Transverse colon (tissue), 4 donors: ENCODE measurements at regions not wholly inside any gene's neighbourhood (a gene's known extent, or its start where the extent isn't known, plus 50 kb on each side); places are given as distances from the start of the nearest gene placed in this dataset.

Experiments
- DNase-seq: peaks from one replicate; pipeline ENCODE4 v3.0.0-alpha.2; 2019
- H3K27ac ChIP-seq, 4 donors: fragments of 200-600 bp; sonication (generic); 2 replicates each; pipeline ENCODE4 v1.5.1; 2016 to 2018; ENCODE audit warnings: inconsistent platforms in 4 of 4
- H3K27me3 ChIP-seq: fragments of 200-600 bp; sonication (generic); 2 replicates; pipeline ENCODE4 v1.5.1; 2017; ENCODE audit warnings: inconsistent platforms
- H3K36me3 ChIP-seq, 4 donors: fragments of 200-600 bp; sonication (generic); 2 replicates each; pipeline ENCODE4 v1.5.1; 2017 to 2019; ENCODE audit warnings: inconsistent platforms in 4 of 4
- H3K4me1 ChIP-seq, 4 donors: fragments of 200-600 bp; sonication (generic); 2 replicates each; pipeline ENCODE4 v1.5.1; 2017 to 2020; ENCODE audit warnings: inconsistent platforms in 4 of 4
- H3K4me3 ChIP-seq, 4 donors: fragments of 200-600 bp; sonication (generic); 1 replicate in 1 of 4; 2 replicates in 3 of 4; pipeline versions ENCODE4 v1.5.1 to v1.6.1; 2017 to 2019; ENCODE audit warnings: inconsistent platforms in 4 of 4
- H3K9me3 ChIP-seq, 2 donors: fragments of 200-600 bp; sonication (generic); 2 replicates each; pipeline ENCODE4 v1.5.1; 2017 to 2019; ENCODE audit warnings: inconsistent platforms in 2 of 2
- EP300 ChIP-seq: sonication (generic); formaldehyde crosslinking; IDR thresholded peaks from one replicate; pipeline ENCODE4 v1.6.1; 2017; ENCODE audit warnings: antibody characterized with exemption, low read depth
- POLR2A ChIP-seq: fragments of 450-650 bp; IDR thresholded peaks from one replicate; pipeline ENCODE4 v1.6.1; 2016; ENCODE audit warnings: antibody characterized with exemption, mild to moderate bottlenecking, moderate library complexity
- POLR2AphosphoS5 ChIP-seq, 3 donors: sonication (generic); formaldehyde crosslinking; IDR thresholded peaks; one replicate each; pipeline ENCODE4 v1.6.1; 2016; ENCODE audit warnings: antibody characterized with exemption in 3 of 3
- WGBS, 2 donors: methylation state at CpG; one replicate each; pipeline ENCODE4 v1.1.5; 2018; ENCODE audit warnings: low coverage in 1 of 2; 5-methylcytosine and 5-hydroxymethylcytosine counted together
- in situ Hi-C, 4 donors: fragments of 200-750 bp; cut with MboI; loops; one replicate each; pipeline versions ENCODE4 v1.15.0 to v1.15.1; 2017; ENCODE audit warnings: low sequenced_read_pairs in 3 of 4, low pct_ligation_motif_present in 1 of 4, low pct_unique_long_range_greater_than_20kb in 1 of 4
- intact Hi-C: fragments of 100-400 bp; cut with DNase I; formaldehyde crosslinking; loops from one replicate; pipeline ENCODE4 v1.15.1; 2023; ENCODE audit warnings: low total_unique reads
- TF ChIP-seq, protein P1 (sequence below), 5 experiments: fragments of 200-600 bp in 3 of 5; fragments of 450-650 bp in 2 of 5; sonication (generic) in 3 of 5; IDR thresholded peaks; 1 replicate in 2 of 5; 2 replicates in 3 of 5; pipeline ENCODE4 v1.5.1; 2016 to 2017; ENCODE audit warnings: antibody characterized with exemption in 5 of 5, inconsistent platforms in 3 of 5, mild to moderate bottlenecking in 2 of 5, moderate library complexity in 1 of 5

DNA sequence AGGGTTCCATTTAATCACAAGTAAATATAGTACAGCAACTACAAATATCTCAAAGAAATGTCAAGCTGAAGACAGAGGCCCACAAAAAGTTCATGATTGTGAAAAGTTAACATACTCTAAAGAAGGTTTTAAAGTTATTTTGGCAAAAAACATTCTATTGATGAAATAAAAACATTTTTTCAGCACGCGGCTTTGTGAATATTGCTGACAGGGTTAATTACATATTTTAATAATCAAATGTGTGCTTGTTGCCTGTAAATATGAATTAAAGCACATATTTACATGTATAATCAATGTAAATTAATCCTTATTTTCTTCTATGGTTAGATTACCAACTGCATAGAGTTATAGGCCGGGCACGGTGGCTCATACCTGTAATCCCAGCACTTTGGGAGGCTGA is 328.1 kb downstream of the MZT1 start:
- DNase-seq = no peak
- in situ Hi-C loops = no loop called here
- Histone ChIP-seq H3K4me1 (no peaks in the 10 kb centered on the region), H3K9me3 (no peaks in the 10 kb centered on the region), H3K27ac (no peak overlapping the region), H3K36me3 (no peaks in the 10 kb centered on the region), H3K27me3 (no peaks in the 10 kb centered on the region), H3K4me3 (no peak overlapping the region)
- no peak for TF ChIP-seq EP300
- TF ChIP-seq, protein P1, sequence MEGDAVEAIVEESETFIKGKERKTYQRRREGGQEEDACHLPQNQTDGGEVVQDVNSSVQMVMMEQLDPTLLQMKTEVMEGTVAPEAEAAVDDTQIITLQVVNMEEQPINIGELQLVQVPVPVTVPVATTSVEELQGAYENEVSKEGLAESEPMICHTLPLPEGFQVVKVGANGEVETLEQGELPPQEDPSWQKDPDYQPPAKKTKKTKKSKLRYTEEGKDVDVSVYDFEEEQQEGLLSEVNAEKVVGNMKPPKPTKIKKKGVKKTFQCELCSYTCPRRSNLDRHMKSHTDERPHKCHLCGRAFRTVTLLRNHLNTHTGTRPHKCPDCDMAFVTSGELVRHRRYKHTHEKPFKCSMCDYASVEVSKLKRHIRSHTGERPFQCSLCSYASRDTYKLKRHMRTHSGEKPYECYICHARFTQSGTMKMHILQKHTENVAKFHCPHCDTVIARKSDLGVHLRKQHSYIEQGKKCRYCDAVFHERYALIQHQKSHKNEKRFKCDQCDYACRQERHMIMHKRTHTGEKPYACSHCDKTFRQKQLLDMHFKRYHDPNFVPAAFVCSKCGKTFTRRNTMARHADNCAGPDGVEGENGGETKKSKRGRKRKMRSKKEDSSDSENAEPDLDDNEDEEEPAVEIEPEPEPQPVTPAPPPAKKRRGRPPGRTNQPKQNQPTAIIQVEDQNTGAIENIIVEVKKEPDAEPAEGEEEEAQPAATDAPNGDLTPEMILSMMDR (IDR thresholded peaks at IDR 0.05) = no peak
- TF ChIP-seq POLR2AphosphoS5 (IDR thresholded peaks at IDR 0.05) = no peak
- TF ChIP-seq POLR2A = no peak
- 79 to 90% methylated on average over 4 of the region's 4 CpGs for WGBS, 2 donors
- intact Hi-C loops = no loop called here

GRCh38 chr13:72397265-72397664 is 330.2 kb downstream of the MZT1 start:
- TF ChIP-seq, protein P1 (IDR thresholded peaks at IDR 0.05) = no peak
- no peak for TF ChIP-seq POLR2AphosphoS5 (IDR thresholded peaks at IDR 0.05)
- TF ChIP-seq EP300 = no peak
- no peak for TF ChIP-seq POLR2A
- no peaks in the 10 kb centered on the region for H3K4me1 ChIP-seq
- H3K27ac ChIP-seq = no peak overlapping the region
- H3K36me3 ChIP-seq = no peaks in the 10 kb centered on the region
- H3K4me3 ChIP-seq = no peak overlapping the region
- 81 to 100% methylated on average over 1 of the region's 1 CpG for WGBS, 2 donors
- intact Hi-C loops (no loop called here), in situ Hi-C loops (no loop called here)
- H3K27me3 ChIP-seq = no peaks in the 10 kb centered on the region
- H3K9me3 ChIP-seq = no peaks in the 10 kb centered on the region
- DNase-seq = no peak

- Histone ChIP-seq H3K27ac (no peak overlapping the region), H3K4me3 (no peak overlapping the region), H3K9me3 (no peaks in the 10 kb centered on the region), H3K36me3 (no peaks in the 10 kb centered on the region), H3K27me3 (no peaks in the 10 kb centered on the region), H3K4me1 (no peaks in the 10 kb centered on the region)
- in situ Hi-C loops (no loop called here), intact Hi-C loops (no loop called here)
- TF ChIP-seq POLR2A = no peak
- TF ChIP-seq POLR2AphosphoS5 (IDR thresholded peaks at IDR 0.05) = no peak
- no peak for TF ChIP-seq EP300
- TF ChIP-seq, protein P1 (IDR thresholded peaks at IDR 0.05) = no peak
- 87 to 88% methylated on average over 4 of the region's 4 CpGs for WGBS, 2 donors
- no peak for DNase-seq
Measured at GRCh38 chr13:72390909-72391308, 336.5 kb downstream of the MZT1 start.

DNA sequence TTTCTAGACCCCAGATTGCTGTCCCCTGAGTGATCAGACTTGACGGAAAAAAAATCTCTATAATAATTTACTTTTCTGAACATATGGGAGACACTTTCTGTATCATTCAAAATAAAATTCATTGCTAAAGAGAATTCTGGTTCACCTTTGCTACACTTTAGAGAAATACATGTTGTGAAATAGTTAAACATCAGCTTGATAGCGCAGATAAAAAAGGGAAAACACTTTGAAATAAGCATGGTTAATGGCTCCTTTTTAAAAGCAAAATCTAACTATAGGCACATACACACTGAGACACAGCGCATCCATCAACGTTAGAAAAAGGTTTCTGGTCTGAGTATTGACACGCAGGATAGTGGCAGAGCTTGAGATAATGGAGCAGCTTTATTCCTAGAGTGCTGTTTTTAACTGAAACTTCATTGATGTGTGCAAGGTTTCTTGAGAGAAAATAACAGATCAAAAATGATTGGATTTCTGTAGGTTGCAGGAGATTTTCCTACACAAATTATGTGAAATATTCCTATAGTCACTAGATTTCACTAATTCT is 341.2 kb downstream of the MZT1 start:
- no peaks in the 10 kb centered on the region for H3K36me3 ChIP-seq
- in situ Hi-C loops = no loop called here
- WGBS, 2 donors = 78 to 88% methylated on average over 5 of the region's 5 CpGs

More for the DNA sequence above, 341.2 kb downstream of the MZT1 start:
- H3K27ac ChIP-seq = no peak overlapping the region
- no peak for DNase-seq
- H3K27me3 ChIP-seq = no peaks in the 10 kb centered on the region
- intact Hi-C loops = loop anchor here (5.0 kb wide), 1 partner anchor 619 kb away; no protein-coding TSS in a partner anchor
- H3K9me3 ChIP-seq = no peaks in the 10 kb centered on the region
- TF ChIP-seq, protein P1 (IDR thresholded peaks at IDR 0.05) = no peak
- TF ChIP-seq POLR2A (no peak), POLR2AphosphoS5 (IDR thresholded peaks at IDR 0.05) (no peak), EP300 (no peak)
- no peaks in the 10 kb centered on the region for H3K4me1 ChIP-seq
- H3K4me3 ChIP-seq = no peak overlapping the region
